ENCODE measurements at regions not wholly inside any gene's neighbourhood (a gene's known extent, or its start where the extent isn't known, plus 50 kb on each side); places are given as distances from the start of the nearest gene placed in this dataset.

- Histone ChIP-seq H3K79me2 (ENCODE audit: control insufficient read depth, insufficient read depth, low read length) (no peaks in the 10 kb centered on the region), H3K27me3 (ENCODE audit: control insufficient read depth in 2 of 2, insufficient read depth in 2 of 2, low read length in 2 of 2) (no peaks in the 10 kb centered on the region), H3K4me3 (replicated peaks in 1 of 3; ENCODE audit: insufficient read depth in 1 of 3, low read depth in 1 of 3, low read length in 3 of 3) (no peak overlapping the region), H3K9ac (replicated peaks; ENCODE audit: extremely low read depth, insufficient read depth, low read length) (no peak overlapping the region), H2AFZ (ENCODE audit: low read depth, low read length) (no peak overlapping the region), H3K4me1 (ENCODE audit: control insufficient read depth, extremely low read depth, insufficient read depth, low read length) (no peaks in the 10 kb centered on the region), H3K4me2 (ENCODE audit: insufficient read depth, low read length) (no peak overlapping the region), H3K9me3 (replicated peaks; ENCODE audit: control insufficient read depth, insufficient read depth, low read length) (no peaks in the 10 kb centered on the region), H3K9me1 (replicated peaks; ENCODE audit: control insufficient read depth, extremely low read depth, insufficient read depth, low read length) (no peaks in the 10 kb centered on the region), H4K20me1 (replicated peaks; ENCODE audit: control insufficient read depth, extremely low read depth, insufficient read depth, low read length) (no peaks in the 10 kb centered on the region), H3K36me3 (ENCODE audit: control insufficient read depth in 2 of 2, extremely low read depth in 1 of 2, insufficient read depth in 2 of 2, low read length in 2 of 2) (no peaks in the 10 kb centered on the region), H3K27ac (ENCODE audit: insufficient read depth, low read depth, low read length) (no peak overlapping the region)
- no TSS peak for BruUV-seq (replicated peaks)
- ChIA-PET POLR2A (no interaction called here), CTCF (no interaction called here)
- dilution Hi-C loops (cut with MboI; ENCODE audit: extremely low pct_ligation_motif_present, low sequenced_read_pairs) = no loop called here
- TF ChIP-seq, protein P1, sequence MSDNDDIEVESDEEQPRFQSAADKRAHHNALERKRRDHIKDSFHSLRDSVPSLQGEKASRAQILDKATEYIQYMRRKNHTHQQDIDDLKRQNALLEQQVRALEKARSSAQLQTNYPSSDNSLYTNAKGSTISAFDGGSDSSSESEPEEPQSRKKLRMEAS (IDR thresholded peaks at IDR 0.05; ENCODE audit: insufficient read depth, insufficient read length) = no peak
- intact Hi-C loops (cut with micrococcal nuclease) = no loop called here
- DNase-seq (ENCODE audit: low read depth, low spot score) (no peak), FAIRE-seq (no peak)
These were observed 60.2 kb upstream of the PCSK5 start for GRCh38 chr9:75830303-75830702.

DNA sequence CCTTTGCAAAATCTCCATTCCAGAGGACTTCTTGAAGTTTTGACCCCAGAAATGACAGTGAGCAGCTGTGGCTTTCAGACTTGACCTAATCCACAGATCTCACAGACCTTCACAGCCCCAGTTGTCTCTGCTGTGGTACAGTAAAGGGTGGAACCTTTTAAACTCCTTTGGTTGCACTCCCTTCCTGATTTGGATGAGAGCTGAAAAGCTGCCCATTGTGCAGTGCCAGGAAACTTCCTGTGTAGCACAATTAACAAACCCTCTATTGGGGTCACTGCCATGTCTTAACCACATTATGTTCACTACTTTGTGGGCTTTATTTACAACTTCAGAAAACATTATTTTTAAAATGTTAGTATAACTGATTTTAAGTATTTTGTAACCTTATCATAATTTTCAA lies 56.7 kb upstream of the PCSK5 start:
- POLR2A ChIA-PET = no interaction called here
- no peaks in the 10 kb centered on the region for H3K9me1 ChIP-seq (replicated peaks; ENCODE audit: control insufficient read depth, extremely low read depth, insufficient read depth, low read length)
- FAIRE-seq = no peak
- H3K4me1 ChIP-seq (ENCODE audit: control insufficient read depth, extremely low read depth, insufficient read depth, low read length) = no peaks in the 10 kb centered on the region
- no peak for TF ChIP-seq POLR2AphosphoS5 (IDR thresholded peaks at IDR 0.05; ENCODE audit: insufficient read depth, low read depth, low read length)
- no peak for TF ChIP-seq MYC (IDR thresholded peaks at IDR 0.05; ENCODE audit: low read depth, low read length)
- no peak for TF ChIP-seq JUN (IDR thresholded peaks at IDR 0.05; ENCODE audit: borderline replicate concordance, insufficient read depth, insufficient read length, low read depth)
- TF ChIP-seq CTCF (IDR thresholded peaks at IDR 0.05; ENCODE audit: extremely low read depth in 1 of 2, insufficient read depth in 1 of 2, low read depth in 1 of 2, low read length in 2 of 2) = no peak
- TF ChIP-seq FOS (IDR thresholded peaks at IDR 0.05; ENCODE audit: borderline replicate concordance, insufficient read depth, low read length) = no peak
- TF ChIP-seq, protein P1 (IDR thresholded peaks at IDR 0.05; ENCODE audit: insufficient read depth, insufficient read length) = no peak
- TF ChIP-seq EZH2 (IDR thresholded peaks at IDR 0.05; ENCODE audit: borderline replicate concordance, low read depth, low read length, severe bottlenecking) = no peak
- no peak for TF ChIP-seq POLR2A (IDR thresholded peaks at IDR 0.05; ENCODE audit: low read depth, low read length)
- TF ChIP-seq GATA2 (IDR thresholded peaks at IDR 0.05; ENCODE audit: insufficient read depth, insufficient read length, low read depth, low read length) = no peak
- CTCF ChIA-PET = interaction anchor here (1.6 kb wide), 1 partner anchor 22 kb away, joined by 3 read pairs; no protein-coding TSS in a partner anchor
- no peak overlapping the region for H3K9ac ChIP-seq (replicated peaks; ENCODE audit: extremely low read depth, insufficient read depth, low read length)
- dilution Hi-C loops (cut with MboI; ENCODE audit: extremely low pct_ligation_motif_present, low sequenced_read_pairs) (no loop called here), intact Hi-C loops (cut with micrococcal nuclease) (no loop called here)
- BruUV-seq (replicated peaks) = no TSS peak
- H2AFZ ChIP-seq (ENCODE audit: low read depth, low read length) = no peak overlapping the region
- H4K20me1 ChIP-seq (replicated peaks; ENCODE audit: control insufficient read depth, extremely low read depth, insufficient read depth, low read length) = no peaks in the 10 kb centered on the region
- H3K79me2 ChIP-seq (ENCODE audit: control insufficient read depth, insufficient read depth, low read length) = no peaks in the 10 kb centered on the region
- no peak overlapping the region for H3K4me3 ChIP-seq (replicated peaks in 1 of 3; ENCODE audit: insufficient read depth in 1 of 3, low read depth in 1 of 3, low read length in 3 of 3)
- H3K27me3 ChIP-seq (ENCODE audit: control insufficient read depth in 2 of 2, insufficient read depth in 2 of 2, low read length in 2 of 2) = no peaks in the 10 kb centered on the region
- H3K36me3 ChIP-seq (ENCODE audit: control insufficient read depth in 2 of 2, extremely low read depth in 1 of 2, insufficient read depth in 2 of 2, low read length in 2 of 2) = no peaks in the 10 kb centered on the region
- DNase-seq (ENCODE audit: low read depth, low spot score) = no peak
- H3K9me3 ChIP-seq (replicated peaks; ENCODE audit: control insufficient read depth, insufficient read depth, low read length) = no peaks in the 10 kb centered on the region
- no peak overlapping the region for H3K27ac ChIP-seq (ENCODE audit: insufficient read depth, low read depth, low read length)
- no peak overlapping the region for H3K4me2 ChIP-seq (ENCODE audit: insufficient read depth, low read length)
